ENCODE measurements at regions not wholly inside any gene's neighbourhood (a gene's known extent, or its start where the extent isn't known, plus 50 kb on each side); places are given as distances from the start of the nearest gene placed in this dataset.
"Not testable (repeated sequence)": the region's sequence is repeated elsewhere in the genome, so short reads cannot be mapped to it uniquely, and the experiment has no call there.

DNA sequence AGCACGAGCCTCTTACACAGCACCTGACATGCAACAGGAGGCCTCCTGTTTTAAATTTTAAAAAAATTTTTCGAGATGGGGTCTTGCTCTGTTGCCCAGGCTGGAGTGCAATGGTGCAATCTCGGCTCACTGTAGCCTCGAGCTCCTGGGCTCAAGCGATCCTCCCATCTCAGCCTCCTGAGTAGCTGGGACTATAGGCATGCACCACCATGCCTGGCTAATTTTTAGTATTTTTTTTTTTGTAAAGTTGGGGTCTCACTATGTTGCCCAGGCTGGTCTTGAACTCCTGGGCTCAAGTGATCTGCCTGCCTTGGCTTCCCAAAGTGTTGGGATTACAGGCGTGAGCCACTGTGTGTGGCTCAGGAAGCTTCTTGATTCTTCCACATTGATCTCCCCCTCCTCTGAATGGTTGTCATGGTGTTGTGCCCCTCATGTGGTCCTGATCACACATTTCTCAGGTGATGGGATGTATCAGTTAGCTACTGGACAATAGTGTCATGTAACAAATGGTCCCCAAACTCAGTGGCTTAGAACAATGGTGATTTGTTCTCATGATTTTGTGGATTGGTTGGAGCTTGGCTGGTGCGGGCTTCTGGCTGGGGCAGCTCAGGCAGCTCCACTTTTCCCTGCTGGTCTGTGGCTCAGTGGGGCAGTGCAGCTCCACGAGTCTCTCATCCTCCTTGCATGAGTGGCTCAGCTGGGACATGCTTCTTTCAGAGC lies 81.0 kb downstream of the RPS6KA4 start:
- H3K9me3 ChIP-seq (ENCODE audit: control insufficient read depth, insufficient read depth, low read length); intact Hi-C loops (cut with micrococcal nuclease); H3K4me2 ChIP-seq (ENCODE audit: low read depth, low read length); H4K91ac ChIP-seq (ENCODE audit: insufficient read depth, low read depth, low read length); DNase-seq; H3K14ac ChIP-seq (replicated peaks; ENCODE audit: low read depth, low read length); H2BK120ac ChIP-seq (ENCODE audit: low read depth, low read length); H3K4ac ChIP-seq (ENCODE audit: low read depth, low read length); H3K79me1 ChIP-seq (ENCODE audit: low read depth in 1 of 2, low read length in 2 of 2); POLR2A ChIA-PET (ENCODE audit: unreplicated experiment); BruUV-seq (replicated peaks); H3K23ac ChIP-seq (ENCODE audit: low read depth, low read length); H3K9me1 ChIP-seq (ENCODE audit: insufficient read depth, low read length); dilution Hi-C loops (cut with HindIII; ENCODE audit: low sequenced_read_pairs, unreplicated experiment); H3K9ac ChIP-seq (ENCODE audit: low read depth, low read length); H2AFZ ChIP-seq (replicated peaks; ENCODE audit: low read length, poor library complexity); H3K18ac ChIP-seq (ENCODE audit: low read depth, low read length); H2BK15ac ChIP-seq (ENCODE audit: low read depth, low read length); H2AK9ac ChIP-seq (replicated peaks; ENCODE audit: low read depth, low read length, poor library complexity); H2BK5ac ChIP-seq (ENCODE audit: low read depth, low read length, poor library complexity, severe bottlenecking); H3K4me1 ChIP-seq (ENCODE audit: control insufficient read depth, insufficient read depth, low read length); H2AK5ac ChIP-seq (ENCODE audit: low read depth, low read length); H4K5ac ChIP-seq (ENCODE audit: low read depth, low read length); H3K56ac ChIP-seq (ENCODE audit: extremely low read depth, insufficient read depth, low read length); H3K36me3 ChIP-seq (ENCODE audit: control insufficient read depth, insufficient read depth, low read length); H3K4me3 ChIP-seq (ENCODE audit: insufficient read depth, low read depth, low read length); H2BK20ac ChIP-seq (ENCODE audit: low read depth, low read length); H4K20me1 ChIP-seq (ENCODE audit: insufficient read depth, low read length); H4K8ac ChIP-seq (ENCODE audit: low read depth in 2 of 2, low read length in 2 of 2); ATAC-seq (ENCODE audit: low read depth); H3K27ac ChIP-seq (ENCODE audit: insufficient read depth, low read length); in situ Hi-C loops (cut with MboI; ENCODE audit: low sequenced_read_pairs): not testable (repeated sequence)
- CTCF ChIA-PET, result interaction anchor here (0.6 to 2.6 kb wide), 2 partner anchors 9 to 308 kb away, joined by 3 to 16 read pairs; no protein-coding TSS in a partner anchor
- H3K27me3 ChIP-seq (ENCODE audit: control insufficient read depth, insufficient read depth, low read length), result peaks cover 52% of the 10 kb centered on the region
- WGBS, 2 experiments (ENCODE audit: extremely low coverage in 2 of 2, insufficient read length in 1 of 2), result 40% methylated on average over 1 of the region's 8 CpGs; no CpG with 5 or more reads in 1 of the 2 experiments
